Neural progenitor cell (in vitro differentiated cells): ENCODE measurements at regions not wholly inside any gene's neighbourhood (a gene's known extent, or its start where the extent isn't known, plus 50 kb on each side); places are given as distances from the start of the nearest gene placed in this dataset.

Experiments used
- EZH2 ChIP-seq: fragments of 200-600 bp; sonication (generic); IDR thresholded peaks from 2 replicates; pipeline ENCODE4 v1.6.1; 2017; ENCODE audit warnings: antibody characterized with exemption, mild to moderate bottlenecking, moderate library complexity
- EZH2phosphoT487 ChIP-seq: fragments of 200-600 bp; sonication (generic); IDR thresholded peaks from 2 replicates; pipeline ENCODE4 v1.6.1; 2017; ENCODE audit warnings: antibody characterized with exemption
- TF ChIP-seq, protein P1 (sequence below): fragments of 200-600 bp; sonication (generic); IDR thresholded peaks from 2 replicates; pipeline ENCODE4 v1.5.1; 2017; ENCODE audit warnings: antibody characterized with exemption, mild to moderate bottlenecking

DNA sequence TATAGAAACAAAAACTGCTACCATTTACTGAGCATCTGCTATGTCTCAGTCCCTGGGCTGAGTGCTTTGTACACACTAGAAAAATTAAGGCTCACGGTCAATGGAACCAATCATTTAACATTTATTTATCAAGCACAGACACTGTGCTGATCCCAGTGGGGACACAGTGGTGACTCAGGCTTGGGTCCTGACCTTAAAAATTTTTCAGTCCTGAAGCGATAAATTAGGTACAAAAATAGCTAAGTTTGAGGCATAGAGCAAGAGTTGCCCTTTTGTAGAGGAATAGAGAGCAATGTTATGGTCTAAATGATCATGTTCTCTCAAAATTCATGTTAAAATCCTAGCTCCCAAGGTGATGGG lies 85.1 kb downstream of the CRYGS start:
- TF ChIP-seq, protein P1, sequence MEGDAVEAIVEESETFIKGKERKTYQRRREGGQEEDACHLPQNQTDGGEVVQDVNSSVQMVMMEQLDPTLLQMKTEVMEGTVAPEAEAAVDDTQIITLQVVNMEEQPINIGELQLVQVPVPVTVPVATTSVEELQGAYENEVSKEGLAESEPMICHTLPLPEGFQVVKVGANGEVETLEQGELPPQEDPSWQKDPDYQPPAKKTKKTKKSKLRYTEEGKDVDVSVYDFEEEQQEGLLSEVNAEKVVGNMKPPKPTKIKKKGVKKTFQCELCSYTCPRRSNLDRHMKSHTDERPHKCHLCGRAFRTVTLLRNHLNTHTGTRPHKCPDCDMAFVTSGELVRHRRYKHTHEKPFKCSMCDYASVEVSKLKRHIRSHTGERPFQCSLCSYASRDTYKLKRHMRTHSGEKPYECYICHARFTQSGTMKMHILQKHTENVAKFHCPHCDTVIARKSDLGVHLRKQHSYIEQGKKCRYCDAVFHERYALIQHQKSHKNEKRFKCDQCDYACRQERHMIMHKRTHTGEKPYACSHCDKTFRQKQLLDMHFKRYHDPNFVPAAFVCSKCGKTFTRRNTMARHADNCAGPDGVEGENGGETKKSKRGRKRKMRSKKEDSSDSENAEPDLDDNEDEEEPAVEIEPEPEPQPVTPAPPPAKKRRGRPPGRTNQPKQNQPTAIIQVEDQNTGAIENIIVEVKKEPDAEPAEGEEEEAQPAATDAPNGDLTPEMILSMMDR: no peak
- TF ChIP-seq EZH2: no peak
- TF ChIP-seq EZH2phosphoT487: no peak
